ENCODE measurements at regions not wholly inside any gene's neighbourhood (a gene's known extent, or its start where the extent isn't known, plus 50 kb on each side); places are given as distances from the start of the nearest gene placed in this dataset.

GRCh38 chr12:98409548-98409947, 105.8 kb upstream of the TMPO start:
- no peak for DNase-seq

- no peak for DNase-seq
Measured at GRCh38 chr12:98410356-98410755, 105.0 kb upstream of the TMPO start.

- DNase-seq = no peak
Measured at GRCh38 chr12:98416845-98417244, 98.5 kb upstream of the TMPO start.

GRCh38 chr12:98417266-98417665, 98.1 kb upstream of the TMPO start:
- no peak for DNase-seq

GRCh38 chr12:98418357-98419075, 96.9 kb upstream of the TMPO start:
- no peak for DNase-seq

- DNase-seq = no peak
Measured at GRCh38 chr12:98419081-98419794, 96.2 kb upstream of the TMPO start.

GRCh38 chr12:98419795-98420404, 95.5 kb upstream of the TMPO start:
- DNase-seq = no peak

GRCh38 chr12:98420461-98420860, 94.9 kb upstream of the TMPO start:
- no peak for DNase-seq

- DNase-seq = no peak
Measured at GRCh38 chr12:98421316-98421715, 94.1 kb upstream of the TMPO start.

- DNase-seq = no peak
Measured at GRCh38 chr12:98422359-98422758, 93.0 kb upstream of the TMPO start.

GRCh38 chr12:98422812-98423211, 92.6 kb upstream of the TMPO start:
- no peak for DNase-seq

- no peak for DNase-seq
Measured at GRCh38 chr12:98423963-98424362, 91.4 kb upstream of the TMPO start.

- DNase-seq = peak; percentile 74
Measured at GRCh38 chr12:98424726-98425401, 90.5 kb upstream of the TMPO start.

GRCh38 chr12:98425859-98426258, 89.5 kb upstream of the TMPO start:
- no peak for DNase-seq

- no peak for DNase-seq
Measured at GRCh38 chr12:98431089-98431488, 84.3 kb upstream of the TMPO start.

- DNase-seq = no peak
Measured at GRCh38 chr12:98437166-98437565, 78.2 kb upstream of the TMPO start.

- DNase-seq = no peak
Measured at GRCh38 chr12:98437806-98438595, 77.4 kb upstream of the TMPO start.

- DNase-seq = no peak
Measured at GRCh38 chr12:98438656-98439230, 76.6 kb upstream of the TMPO start.

- no peak for DNase-seq
Measured at GRCh38 chr12:98439471-98439951, 75.9 kb upstream of the TMPO start.

- DNase-seq = peak; percentile 49
Measured at GRCh38 chr12:98439981-98440581, 75.3 kb upstream of the TMPO start.

- no peak for DNase-seq
Measured at GRCh38 chr12:98446060-98446459, 69.3 kb upstream of the TMPO start.

GRCh38 chr12:98446682-98447081, 68.7 kb upstream of the TMPO start:
- DNase-seq = no peak
